ENCODE measurements at regions not wholly inside any gene's neighbourhood (a gene's known extent, or its start where the extent isn't known, plus 50 kb on each side); places are given as distances from the start of the nearest gene placed in this dataset.
"Not testable (repeated sequence)": the region's sequence is repeated elsewhere in the genome, so short reads cannot be mapped to it uniquely, and the experiment has no call there.

- no peak for DNase-seq (ENCODE audit: low spot score)
These were observed 664.8 kb downstream of the STK39 start for GRCh38 chr2:167582619-167583018.

DNA sequence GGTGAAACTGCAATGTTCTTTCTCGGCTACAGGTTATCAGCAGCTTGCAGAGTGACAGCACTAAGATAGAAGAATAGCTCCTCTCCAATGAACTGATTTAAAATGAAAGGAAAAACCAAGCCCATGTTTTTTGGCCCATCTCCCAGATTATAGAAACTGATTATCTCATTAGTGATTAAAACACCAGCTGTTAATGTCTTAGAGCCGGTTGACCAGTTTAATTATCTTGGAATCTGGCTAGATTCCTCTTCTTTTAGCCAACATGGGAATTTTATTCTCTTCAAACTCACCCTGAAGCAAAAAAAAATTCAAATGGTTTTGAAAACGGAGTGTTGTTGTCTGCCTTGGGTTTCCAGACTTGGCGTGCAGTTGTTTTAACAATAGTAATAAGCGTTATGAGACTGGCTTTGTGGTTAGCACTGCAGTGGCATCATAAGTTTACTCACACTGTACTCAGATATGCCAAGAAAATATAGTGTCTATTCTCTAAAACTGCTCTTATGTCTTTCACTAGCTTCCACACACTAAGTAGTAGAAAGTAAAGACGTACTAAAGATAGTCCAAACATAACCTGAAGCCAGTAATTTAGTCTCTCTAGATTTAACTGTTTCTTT, 665.3 kb downstream of the STK39 start:
- DNase-seq (ENCODE audit: low spot score) = no peak

- no peak for DNase-seq (ENCODE audit: low spot score)
These were observed 667.6 kb downstream of the STK39 start for GRCh38 chr2:167579826-167580225.

DNA sequence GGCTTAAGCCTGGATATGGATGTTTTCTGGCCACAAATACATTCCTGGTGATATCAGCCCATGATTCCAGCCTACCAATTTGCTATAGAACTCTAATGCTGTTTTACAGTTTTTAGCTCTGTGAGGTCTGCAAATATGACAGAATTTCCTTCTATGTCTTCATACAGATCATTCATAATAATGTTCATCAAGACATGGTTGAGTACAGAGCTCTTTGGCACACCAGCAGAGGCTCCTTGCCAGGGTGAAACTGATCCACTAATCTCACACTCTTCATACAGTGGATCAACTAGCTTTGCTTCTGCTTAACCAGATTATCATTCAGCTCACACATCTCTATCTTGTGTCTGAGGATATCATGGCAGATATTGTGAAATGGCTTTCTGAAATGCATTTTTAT, 672.1 kb downstream of the STK39 start:
- no peak for DNase-seq (ENCODE audit: low spot score)

DNA sequence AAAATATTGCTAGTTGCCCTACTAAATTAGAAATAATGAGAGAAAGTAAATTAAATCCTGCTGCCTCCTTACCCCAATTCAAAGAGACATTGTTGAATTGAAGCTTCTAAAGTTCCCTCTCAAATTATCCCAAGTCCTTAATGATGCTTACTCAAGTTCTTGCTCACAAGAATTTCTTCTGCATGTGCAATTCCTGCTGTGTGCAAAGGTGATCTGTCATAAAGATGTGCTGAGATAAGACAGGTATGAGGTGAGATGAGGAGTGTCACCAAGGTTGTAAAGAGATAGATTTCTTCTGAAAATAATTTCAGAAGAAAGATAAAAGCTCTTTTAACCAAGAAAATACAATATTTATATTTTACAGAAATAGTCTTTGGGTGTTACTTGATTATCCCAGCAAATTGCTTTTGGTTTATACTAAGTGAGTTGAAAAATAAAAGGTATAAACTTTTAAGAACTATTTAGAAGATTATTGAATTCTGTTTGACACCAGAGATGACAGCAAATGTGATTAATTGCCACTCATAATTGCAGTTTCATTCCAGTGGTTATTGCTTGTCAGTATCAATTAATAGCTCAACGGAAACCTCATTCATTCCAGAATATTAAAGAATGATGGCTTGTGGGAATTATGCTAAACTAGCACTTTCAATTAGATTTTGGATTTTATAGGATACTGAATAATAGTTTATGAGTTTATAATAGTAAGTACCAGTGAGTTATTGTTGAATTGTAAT, 674.3 kb downstream of the STK39 start:
- no peak for DNase-seq (ENCODE audit: low spot score)

DNA sequence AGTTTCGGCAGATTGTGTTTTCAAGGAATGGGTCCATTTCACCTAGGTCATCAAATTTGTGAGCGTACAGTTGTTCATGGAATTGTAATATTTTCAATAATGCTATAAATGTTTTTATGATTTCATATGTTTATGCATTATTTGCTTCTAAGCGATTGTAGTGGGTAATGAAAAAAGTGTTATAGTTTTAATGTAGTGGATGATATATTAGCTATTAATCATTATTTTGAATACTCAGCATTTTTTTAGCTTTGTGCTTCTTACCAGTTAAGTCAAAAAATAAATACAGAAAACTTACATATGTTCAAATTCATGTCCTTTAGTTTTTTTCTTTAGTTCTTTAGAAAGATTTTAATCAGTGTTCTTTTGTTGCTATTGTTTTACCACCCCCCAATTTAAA, 677.0 kb downstream of the STK39 start:
- no peak for DNase-seq (ENCODE audit: low spot score)

GRCh38 chr2:167563885-167564619, 675.8 kb downstream of the XIRP2 start:
- DNase-seq (ENCODE audit: low spot score) = not testable (repeated sequence)

DNA sequence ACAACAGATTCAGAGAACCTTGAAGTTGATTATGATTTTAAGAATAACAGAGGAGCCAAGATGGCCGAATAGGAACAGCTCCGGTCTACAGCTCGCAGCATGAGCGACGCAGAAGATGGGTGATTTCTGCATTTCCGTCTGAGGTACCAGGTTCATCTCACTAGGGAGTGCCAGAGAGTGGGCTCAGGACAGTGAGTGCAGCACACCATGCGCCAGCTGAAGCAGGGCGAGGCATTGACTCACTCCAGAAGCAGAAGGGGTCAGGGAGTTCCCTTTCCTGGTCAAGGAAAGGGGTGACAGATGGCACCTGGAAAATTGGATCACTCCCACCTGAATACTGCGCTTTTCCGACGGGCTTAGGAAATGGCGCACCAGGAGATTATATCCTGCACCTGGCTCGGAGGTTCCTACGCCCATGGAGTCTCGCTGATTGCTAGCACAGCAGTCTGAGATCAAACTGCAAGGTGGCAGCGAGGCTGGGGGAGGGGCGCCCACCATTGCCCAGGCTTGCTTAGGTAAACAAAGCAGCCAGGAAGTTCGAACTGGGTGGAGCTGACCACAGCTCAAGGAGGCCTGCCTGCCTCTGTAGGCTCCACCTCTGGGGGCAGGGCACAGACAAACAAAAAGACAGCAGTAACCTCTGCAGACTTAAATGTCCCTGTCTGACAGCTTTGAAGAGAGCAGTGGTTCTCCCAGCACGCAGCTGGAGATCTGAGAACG, 670.2 kb downstream of the XIRP2 start:
- DNase-seq (ENCODE audit: low spot score) = not testable (repeated sequence)

- no peak for DNase-seq (ENCODE audit: low spot score)
These were observed 666.9 kb downstream of the XIRP2 start for GRCh38 chr2:167555098-167555720.

GRCh38 chr2:167553635-167554034, 665.4 kb downstream of the XIRP2 start:
- no peak for DNase-seq (ENCODE audit: low spot score)

- no peak for DNase-seq (ENCODE audit: low spot score)
These were observed 663.1 kb downstream of the XIRP2 start for GRCh38 chr2:167551416-167551815.

DNA sequence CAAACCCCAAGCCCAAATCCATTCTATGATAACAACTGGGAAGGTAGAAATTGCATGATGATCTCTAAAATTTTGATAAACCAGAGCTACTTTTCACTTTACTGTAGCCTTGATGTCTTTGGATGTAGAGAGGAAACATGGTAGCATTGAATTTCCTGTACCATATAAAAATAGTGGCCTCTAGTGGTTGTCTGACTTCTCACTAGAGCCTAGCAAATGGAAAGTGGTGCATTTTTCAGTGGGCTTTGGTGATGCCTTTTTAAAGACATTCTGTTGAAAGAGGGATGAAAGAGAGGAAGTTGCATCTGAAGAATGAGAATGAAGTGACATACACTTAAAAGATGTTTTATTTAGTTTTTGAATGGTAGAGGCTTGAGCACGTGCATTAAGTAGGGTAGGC, 662.2 kb downstream of the XIRP2 start:
- peak; percentile 37 for DNase-seq (ENCODE audit: low spot score)

DNA sequence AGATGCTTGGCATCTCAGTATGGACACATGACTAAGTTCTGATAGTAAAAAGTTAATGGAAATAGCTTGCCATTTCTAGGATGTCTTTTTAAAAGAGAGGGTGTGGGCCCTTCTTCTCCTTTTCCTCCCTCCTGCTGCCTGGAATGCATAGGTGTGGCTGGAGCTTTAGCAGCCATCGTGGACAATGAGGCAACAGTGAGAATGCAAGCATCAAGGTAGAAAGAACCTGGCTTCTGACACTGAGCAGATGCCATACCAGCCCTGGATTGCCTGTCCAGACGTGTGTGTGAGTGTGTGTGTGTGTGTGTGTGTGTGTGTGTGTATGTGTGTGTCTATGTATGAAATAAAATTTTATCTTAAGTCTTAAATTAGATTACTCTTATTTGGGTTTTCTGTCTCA, 660.1 kb downstream of the XIRP2 start:
- no peak for DNase-seq (ENCODE audit: low spot score)

- no peak for DNase-seq (ENCODE audit: low spot score)
These were observed 656.3 kb downstream of the XIRP2 start for GRCh38 chr2:167544602-167545001.

DNA sequence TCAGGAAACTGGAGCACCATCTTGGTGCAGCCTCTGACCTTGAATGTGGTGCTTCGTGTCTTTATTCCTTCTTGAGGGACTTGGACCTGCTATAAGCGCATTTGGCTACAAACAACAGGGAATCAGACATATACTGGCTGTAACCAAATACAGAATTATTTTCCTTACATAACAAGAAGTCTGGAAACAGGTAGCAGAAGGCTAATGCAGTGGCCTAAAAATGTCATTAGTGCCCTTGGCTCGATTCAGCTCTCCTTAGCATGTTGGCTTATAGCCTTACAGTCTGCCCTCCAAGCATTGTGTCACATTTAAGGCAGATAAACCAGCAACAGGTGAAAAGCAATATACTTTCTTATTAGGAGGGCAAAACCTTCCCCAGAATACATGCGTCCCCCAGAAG, 655.4 kb downstream of the XIRP2 start:
- DNase-seq (ENCODE audit: low spot score) = no peak

GRCh38 chr2:167537743-167538142, 649.5 kb downstream of the XIRP2 start:
- no peak for DNase-seq (ENCODE audit: low spot score)

- DNase-seq (ENCODE audit: low spot score) = no peak
These were observed 646.2 kb downstream of the XIRP2 start for GRCh38 chr2:167534443-167534842.

DNA sequence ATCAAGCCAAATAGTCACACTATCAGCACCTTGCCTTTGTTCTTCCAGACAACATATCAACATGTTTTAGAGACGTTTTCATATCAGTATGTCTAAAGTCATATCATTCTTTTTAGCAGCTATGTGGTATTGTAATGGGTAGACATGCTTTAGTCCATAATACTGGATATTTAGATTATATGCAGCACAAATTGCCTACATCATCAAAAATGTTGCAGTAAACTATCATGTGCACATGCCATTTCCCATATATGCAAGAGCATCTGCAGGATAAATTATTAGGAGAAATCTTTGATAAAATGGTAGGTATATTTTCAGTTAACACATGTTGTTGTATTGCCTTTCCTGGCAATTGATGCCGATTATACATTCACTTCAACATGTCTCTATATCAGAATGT, 636.5 kb downstream of the XIRP2 start:
- DNase-seq (ENCODE audit: low spot score) = no peak

DNA sequence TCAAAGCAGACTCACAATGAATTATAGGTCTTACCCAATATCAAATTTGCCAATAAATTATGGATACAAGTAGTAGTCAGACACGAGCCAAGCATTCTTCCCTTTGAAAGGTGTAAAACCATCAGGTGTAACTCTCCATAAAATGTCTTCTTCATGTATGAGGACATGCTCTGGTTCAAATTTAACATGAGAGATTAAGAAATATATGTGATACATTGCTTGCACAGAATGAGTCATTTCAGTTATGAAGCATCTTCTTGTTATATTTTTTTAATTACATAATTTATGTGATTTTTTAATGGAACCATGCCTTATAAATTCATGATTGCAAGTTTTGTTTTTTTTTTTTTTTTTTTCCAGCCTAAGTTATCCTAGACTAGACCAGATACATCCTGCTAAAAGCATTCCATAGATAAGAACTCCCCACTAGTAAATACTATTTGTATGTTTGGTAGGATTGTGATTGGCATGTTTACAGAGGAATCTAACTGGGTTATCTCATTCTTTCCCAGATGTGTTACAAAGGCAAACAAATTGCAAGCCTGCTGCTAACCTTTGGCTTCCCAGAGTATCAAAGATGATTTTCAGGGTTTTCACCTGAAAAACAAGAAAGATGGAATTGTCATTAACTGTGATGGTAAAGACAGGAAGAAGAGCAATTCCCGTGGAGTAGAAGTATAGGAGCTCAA, 621.9 kb downstream of the XIRP2 start:
- no peak for DNase-seq (ENCODE audit: low spot score)

DNA sequence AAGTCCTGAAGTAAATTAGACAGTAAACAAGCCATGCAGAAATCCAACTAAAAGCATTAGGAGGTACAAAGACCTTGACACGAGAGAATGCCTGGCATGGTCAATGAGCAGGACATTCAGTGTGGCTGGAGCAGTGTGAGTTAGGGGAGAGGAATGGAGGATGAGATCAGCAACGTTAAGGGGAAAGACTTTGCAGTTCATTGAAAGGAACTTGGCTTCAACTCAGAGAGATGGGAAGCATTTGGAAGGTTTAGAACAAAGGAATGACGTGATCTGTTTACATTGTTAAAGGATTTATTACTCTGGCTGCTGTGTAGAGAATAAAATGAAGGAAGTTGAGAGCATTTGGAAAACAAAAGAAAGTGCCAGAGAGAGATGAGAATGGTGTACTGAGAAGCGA, 621.3 kb downstream of the XIRP2 start:
- DNase-seq (ENCODE audit: low spot score) = no peak

DNA sequence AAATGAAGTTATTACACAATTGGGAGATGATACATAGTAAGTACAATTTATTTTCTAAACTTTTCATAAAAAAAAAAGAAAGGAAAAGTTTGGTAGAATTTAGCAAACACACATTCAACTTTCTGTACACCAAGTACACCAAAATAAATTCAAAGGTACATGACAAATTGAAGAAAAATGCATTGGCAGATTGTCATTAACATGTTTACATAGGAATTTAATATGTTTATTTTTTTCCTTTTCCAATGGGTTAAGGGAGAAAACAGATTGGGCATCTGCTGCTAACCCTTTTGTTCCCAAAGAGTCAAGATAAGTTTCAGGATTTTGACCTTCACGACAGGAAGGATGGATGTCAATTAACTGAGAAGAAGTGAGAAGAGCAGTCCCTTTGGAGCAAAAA, 620.4 kb downstream of the XIRP2 start:
- no peak for DNase-seq (ENCODE audit: low spot score)

- no peak for DNase-seq (ENCODE audit: low spot score)
These were observed 618.1 kb downstream of the XIRP2 start for GRCh38 chr2:167506395-167506794.
